ENCODE measurements at regions not wholly inside any gene's neighbourhood (a gene's known extent, or its start where the extent isn't known, plus 50 kb on each side); places are given as distances from the start of the nearest gene placed in this dataset.

- DNase-seq (ENCODE audit: low spot score), result no peak
These were observed 267.1 kb upstream of the FZD8 start for GRCh38 chr10:35909121-35909720.

GRCh38 chr10:35908451-35908850 lies 266.4 kb upstream of the FZD8 start:
- no peak for DNase-seq (ENCODE audit: low spot score)

- DNase-seq (ENCODE audit: low spot score), result no peak
These were observed 265.5 kb upstream of the FZD8 start for GRCh38 chr10:35907548-35907947.

- no peak for DNase-seq (ENCODE audit: low spot score)
These were observed 264.1 kb upstream of the FZD8 start for GRCh38 chr10:35906155-35906554.

- DNase-seq (ENCODE audit: low spot score), result no peak
These were observed 260.9 kb upstream of the FZD8 start for GRCh38 chr10:35903021-35903420.

- DNase-seq (ENCODE audit: low spot score), result no peak
These were observed 256.8 kb upstream of the FZD8 start for GRCh38 chr10:35898716-35899440.

- DNase-seq (ENCODE audit: low spot score), result no peak
These were observed 253.9 kb upstream of the FZD8 start for GRCh38 chr10:35896001-35896400.

- DNase-seq (ENCODE audit: low spot score), result no peak
These were observed 253.2 kb upstream of the FZD8 start for GRCh38 chr10:35895331-35895730.

- DNase-seq (ENCODE audit: low spot score), result peak; percentile 1
These were observed 250.4 kb upstream of the FZD8 start for GRCh38 chr10:35892526-35892925.

- DNase-seq (ENCODE audit: low spot score), result no peak
These were observed 248.8 kb upstream of the FZD8 start for GRCh38 chr10:35890676-35891495.

GRCh38 chr10:35889971-35890675 lies 248.0 kb upstream of the FZD8 start:
- no peak for DNase-seq (ENCODE audit: low spot score)

GRCh38 chr10:35889226-35889625 lies 247.1 kb upstream of the FZD8 start:
- DNase-seq (ENCODE audit: low spot score), result no peak

- no peak for DNase-seq (ENCODE audit: low spot score)
These were observed 246.3 kb upstream of the FZD8 start for GRCh38 chr10:35888400-35888799.

- DNase-seq (ENCODE audit: low spot score), result no peak
These were observed 245.6 kb upstream of the FZD8 start for GRCh38 chr10:35887685-35888084.

- no peak for DNase-seq (ENCODE audit: low spot score)
These were observed 243.0 kb upstream of the FZD8 start for GRCh38 chr10:35885076-35885475.

GRCh38 chr10:35884657-35885071 lies 242.6 kb upstream of the FZD8 start:
- DNase-seq (ENCODE audit: low spot score), result no peak

- no peak for DNase-seq (ENCODE audit: low spot score)
These were observed 240.5 kb upstream of the FZD8 start for GRCh38 chr10:35882422-35883150.

GRCh38 chr10:35881320-35881719 lies 239.2 kb upstream of the FZD8 start:
- no peak for DNase-seq (ENCODE audit: low spot score)

GRCh38 chr10:35876248-35876647 lies 234.2 kb upstream of the FZD8 start:
- DNase-seq (ENCODE audit: low spot score), result no peak

GRCh38 chr10:35875016-35875676 lies 233.1 kb upstream of the FZD8 start:
- DNase-seq (ENCODE audit: low spot score), result peak; percentile 19
